ENCODE measurements at regions not wholly inside any gene's neighbourhood (a gene's known extent, or its start where the extent isn't known, plus 50 kb on each side); places are given as distances from the start of the nearest gene placed in this dataset.
"Not testable (repeated sequence)": the region's sequence is repeated elsewhere in the genome, so short reads cannot be mapped to it uniquely, and the experiment has no call there.

DNA sequence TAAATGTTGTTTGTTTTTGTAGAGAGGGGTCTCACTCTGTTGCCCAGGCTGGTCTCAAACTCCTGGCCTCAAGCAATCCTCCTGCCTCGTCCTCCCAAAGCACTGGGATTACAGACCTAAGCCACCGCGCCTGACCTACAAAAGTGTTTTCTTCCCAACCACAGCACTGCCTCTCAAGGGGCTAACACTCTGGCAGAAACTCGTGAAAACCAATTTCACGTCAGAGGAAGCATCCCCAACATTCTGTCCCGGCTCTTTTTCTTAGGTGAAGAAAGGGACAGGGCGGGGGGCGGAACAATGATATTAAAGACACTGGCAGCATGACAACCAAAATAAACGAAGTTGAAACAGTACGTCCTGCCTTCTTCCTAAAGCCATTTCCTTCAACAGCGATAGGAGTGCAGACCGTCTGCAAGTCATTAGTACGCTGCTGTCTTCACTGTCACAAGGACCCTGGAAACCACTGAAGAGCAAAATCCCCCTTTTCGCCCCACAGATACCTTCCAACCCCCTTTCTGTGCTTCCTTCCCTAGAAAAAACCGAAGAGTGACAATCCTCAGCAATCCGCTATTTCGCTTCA is 79.5 kb upstream of the NBPF20 start:
- H3K4me1 ChIP-seq; H3K36me3 ChIP-seq; H3K27ac ChIP-seq; DNase-seq (ENCODE audit: low spot score); H3K4me3 ChIP-seq; H3K27me3 ChIP-seq; H3K9me3 ChIP-seq: not testable (repeated sequence)

DNA sequence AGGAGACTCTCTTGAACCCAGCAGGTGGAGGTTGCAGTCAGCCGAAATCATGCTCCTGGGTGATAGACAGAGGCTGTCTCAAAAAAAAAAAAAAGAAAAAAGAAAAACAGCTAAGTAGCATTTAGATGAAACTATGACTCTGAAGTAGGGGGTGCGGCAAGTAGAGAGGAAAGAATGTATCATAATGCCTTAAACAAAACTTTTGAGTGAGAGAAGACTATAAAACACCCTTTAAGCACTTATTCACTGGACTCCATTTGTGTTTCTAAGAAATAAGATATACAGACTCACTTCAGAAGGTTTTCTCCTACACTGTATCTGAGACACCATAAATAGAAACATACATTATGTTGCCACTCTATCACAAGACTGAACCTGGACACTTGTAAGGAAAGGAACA is 78.9 kb upstream of the NBPF20 start:
- not testable (repeated sequence) for DNase-seq (ENCODE audit: low spot score); H3K27me3 ChIP-seq; H3K4me3 ChIP-seq

DNA sequence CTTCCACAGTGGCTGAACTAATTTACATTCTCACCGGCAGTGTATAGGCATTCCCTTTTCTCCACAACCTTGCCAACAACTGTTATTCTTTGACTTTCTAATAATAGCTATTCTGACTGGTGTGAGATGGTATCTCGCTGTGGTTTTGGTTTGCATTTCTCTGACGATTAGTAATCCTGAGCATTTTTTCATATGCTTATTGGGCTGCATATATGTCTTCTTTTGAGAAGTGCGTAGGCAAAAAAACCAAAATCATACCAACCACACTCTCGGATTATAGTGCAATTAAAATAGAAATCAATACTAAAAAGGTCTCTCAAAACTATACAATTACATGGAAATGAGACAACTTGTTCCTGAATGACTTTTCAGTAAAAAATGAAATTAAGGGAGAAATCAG is 74.8 kb upstream of the NBPF20 start:
- H3K4me3 ChIP-seq; H3K4me1 ChIP-seq; H3K36me3 ChIP-seq; H3K9me3 ChIP-seq; DNase-seq (ENCODE audit: low spot score); H3K27ac ChIP-seq; H3K27me3 ChIP-seq: not testable (repeated sequence)

More for the DNA sequence above, 78.9 kb upstream of the NBPF20 start:
- not testable (repeated sequence) for H3K4me1 ChIP-seq, H3K9me3 ChIP-seq, H3K36me3 ChIP-seq, H3K27ac ChIP-seq

DNA sequence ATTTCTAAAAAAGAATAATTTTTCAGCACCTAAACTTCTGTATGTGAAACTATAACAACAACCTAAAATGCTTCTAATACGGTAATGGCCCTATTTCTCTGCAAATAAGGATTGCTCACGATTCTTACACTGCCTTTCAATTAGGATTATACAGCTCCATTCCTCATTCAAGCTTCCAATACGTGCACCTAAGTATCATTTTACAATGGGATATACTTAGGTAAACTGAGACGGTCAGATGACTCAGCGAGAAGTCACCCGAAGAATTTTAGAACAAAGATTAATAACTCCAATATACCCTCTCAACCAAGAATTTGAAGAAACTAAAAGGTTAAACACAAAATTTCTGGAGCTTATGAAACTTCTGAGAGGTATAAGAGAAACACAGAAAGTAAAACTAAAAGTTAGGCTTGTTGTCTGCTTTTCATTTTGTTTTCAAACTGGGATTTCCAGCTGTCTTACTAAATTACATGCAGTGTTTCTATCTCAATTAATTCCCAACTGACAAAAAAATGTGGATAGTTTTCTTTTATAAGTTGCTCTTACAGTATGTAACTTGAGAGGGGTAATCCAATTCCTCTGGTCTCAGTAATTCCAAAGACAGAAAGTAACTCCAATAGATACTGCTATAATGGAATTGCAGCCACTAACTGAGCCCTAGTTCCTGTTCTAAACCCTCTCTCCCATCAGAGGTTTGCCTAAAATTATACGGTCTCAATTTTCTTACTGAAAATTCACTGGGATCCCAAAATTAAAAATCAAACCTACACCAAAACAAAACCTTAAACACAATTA is 69.9 kb upstream of the NBPF20 start:
- H3K36me3 ChIP-seq; H3K4me3 ChIP-seq; H3K27ac ChIP-seq; H3K27me3 ChIP-seq; H3K9me3 ChIP-seq; DNase-seq (ENCODE audit: low spot score); H3K4me1 ChIP-seq: not testable (repeated sequence)

DNA sequence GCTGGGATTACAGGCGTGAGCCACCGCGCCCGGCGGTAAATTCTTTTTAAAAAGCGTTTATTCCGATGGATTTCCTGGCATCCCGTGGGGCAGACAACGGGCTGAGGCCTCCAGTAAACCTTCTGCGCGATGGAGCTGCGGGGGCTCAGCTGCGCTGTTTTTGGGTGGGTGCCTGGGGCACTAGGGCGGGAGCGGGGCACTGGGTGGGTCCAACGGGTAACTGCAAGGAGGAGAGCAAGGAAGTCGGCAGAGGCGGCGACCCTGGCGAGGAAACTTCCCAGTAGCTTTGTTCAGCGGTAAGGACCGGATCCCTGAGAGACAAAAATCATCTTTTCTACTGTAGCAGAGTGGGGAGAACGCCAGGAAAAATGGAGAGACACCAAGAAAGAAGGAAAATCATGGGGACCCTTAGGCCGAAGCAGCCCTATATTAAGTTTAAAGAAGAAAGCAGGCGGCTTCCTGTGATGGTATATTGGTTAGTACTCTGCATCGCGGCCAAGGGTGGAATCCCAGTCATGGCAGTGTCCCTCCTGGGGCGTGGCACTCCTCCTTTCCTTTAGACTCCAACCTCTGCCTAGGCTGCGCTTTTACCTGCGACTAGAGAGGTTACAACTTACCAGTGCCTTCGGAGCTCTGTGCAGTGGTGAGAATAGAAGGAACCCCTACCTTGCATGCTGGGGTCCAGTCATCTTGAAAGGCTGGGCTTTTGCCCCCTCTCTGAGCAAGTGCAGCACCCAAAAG is 63.0 kb upstream of the NBPF20 start:
- not testable (repeated sequence) for H3K27me3 ChIP-seq; H3K4me1 ChIP-seq; H3K27ac ChIP-seq; DNase-seq (ENCODE audit: low spot score); H3K4me3 ChIP-seq; H3K9me3 ChIP-seq; H3K36me3 ChIP-seq

DNA sequence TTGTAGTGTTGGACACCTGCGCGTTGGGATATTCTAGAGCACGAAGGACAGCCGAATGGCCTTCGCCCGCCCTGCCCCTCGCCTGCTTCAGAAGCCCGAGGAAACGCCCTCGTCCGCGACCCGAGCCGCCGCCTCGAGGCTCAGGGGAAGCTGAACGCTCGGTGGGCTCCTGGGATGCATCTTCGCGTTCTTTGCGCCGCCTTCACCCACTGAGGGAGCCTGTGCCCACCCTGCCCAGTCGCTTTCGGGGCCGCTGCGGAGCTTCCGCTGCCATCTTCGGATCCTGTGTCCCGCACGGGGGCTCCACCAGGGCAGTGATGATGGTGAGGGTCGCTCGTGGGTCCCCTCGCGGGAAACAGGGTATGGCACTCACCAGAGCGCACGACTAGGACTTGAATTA is 61.8 kb upstream of the NBPF20 start:
- not testable (repeated sequence) for H3K27me3 ChIP-seq; H3K9me3 ChIP-seq; H3K4me1 ChIP-seq; DNase-seq (ENCODE audit: low spot score); H3K36me3 ChIP-seq; H3K27ac ChIP-seq
- peak overlapping the region in 1 of 2 donors; percentile 30 for H3K4me3 ChIP-seq

DNA sequence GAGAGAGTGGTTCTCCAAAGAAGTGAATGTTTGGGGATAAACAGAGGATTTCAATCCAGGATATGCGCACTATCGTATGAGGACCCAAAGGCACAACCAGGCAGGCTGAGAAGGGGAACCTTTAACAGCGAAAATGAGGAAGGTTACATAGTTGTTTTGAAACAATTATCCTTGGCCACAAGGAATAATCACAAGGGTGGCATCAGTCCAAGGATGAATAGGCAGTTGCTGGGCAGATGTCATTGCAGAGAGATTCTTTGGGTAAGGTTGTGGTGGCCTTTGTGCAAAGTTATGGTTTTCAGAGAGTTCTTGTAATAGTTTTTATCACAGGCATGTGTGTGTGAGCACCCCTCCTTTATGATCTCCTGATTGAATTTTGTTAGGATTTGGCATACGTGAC is 58.9 kb upstream of the NBPF20 start:
- not testable (repeated sequence) for H3K27ac ChIP-seq; DNase-seq (ENCODE audit: low spot score); H3K4me1 ChIP-seq; H3K36me3 ChIP-seq; H3K9me3 ChIP-seq; H3K27me3 ChIP-seq; H3K4me3 ChIP-seq

DNA sequence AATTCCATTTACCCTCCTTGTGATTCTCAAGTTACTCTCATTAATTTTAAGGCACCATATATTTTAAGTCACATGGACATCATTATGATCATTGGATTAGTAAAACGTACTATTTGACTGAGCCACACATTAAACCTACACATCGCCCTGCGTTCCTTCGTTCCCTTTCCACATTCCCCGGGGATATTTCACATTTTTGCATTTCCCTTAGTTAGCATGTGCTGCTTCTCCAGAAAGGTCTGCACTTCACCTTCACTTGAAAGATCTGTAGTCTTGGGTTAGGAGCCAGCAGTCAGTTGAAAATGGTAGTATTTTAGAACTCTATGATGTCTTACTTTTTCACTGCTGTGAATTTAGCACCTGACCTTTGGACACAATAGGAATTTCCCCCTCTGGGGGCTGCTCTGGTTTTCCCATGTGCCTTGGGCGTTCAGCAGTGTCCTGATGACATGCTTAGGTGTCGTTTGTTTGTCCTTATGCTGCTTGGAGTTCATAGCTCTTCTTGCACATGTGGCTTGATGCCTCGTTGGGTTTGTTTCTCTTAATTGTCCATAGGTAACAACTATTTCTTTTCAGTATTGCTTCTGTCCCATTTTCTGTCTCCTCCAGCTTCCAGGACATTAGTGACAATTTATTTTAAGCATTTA is 56.9 kb upstream of the NBPF20 start:
- not testable (repeated sequence) for H3K4me1 ChIP-seq; H3K36me3 ChIP-seq; H3K27me3 ChIP-seq; H3K9me3 ChIP-seq; H3K4me3 ChIP-seq; H3K27ac ChIP-seq; DNase-seq (ENCODE audit: low spot score)

DNA sequence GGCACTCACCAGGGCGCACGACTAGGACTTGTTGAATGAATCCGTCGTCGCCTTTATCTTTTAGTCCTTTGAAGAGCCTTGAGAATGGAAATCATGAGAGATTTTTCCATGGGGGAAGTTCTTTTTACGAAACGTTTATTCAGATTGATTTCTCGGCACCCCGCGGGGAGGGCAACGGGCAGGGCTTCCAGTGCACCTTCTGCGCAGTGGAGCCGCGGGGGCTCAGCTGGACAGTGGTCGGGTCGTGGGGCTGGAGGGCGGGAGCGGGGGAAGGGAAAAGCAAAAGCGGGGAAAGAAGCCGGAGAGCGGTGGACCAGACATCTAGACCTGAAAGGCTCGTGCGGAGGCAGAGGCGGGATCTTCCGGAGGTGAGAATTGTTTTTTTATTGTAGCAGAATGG is 50.6 kb upstream of the NBPF20 start:
- H3K9me3 ChIP-seq; H3K36me3 ChIP-seq; DNase-seq (ENCODE audit: low spot score); H3K27me3 ChIP-seq; H3K27ac ChIP-seq; H3K4me1 ChIP-seq: not testable (repeated sequence)
- peak overlapping the region in 1 of 2 donors; percentile 24 for H3K4me3 ChIP-seq

DNA sequence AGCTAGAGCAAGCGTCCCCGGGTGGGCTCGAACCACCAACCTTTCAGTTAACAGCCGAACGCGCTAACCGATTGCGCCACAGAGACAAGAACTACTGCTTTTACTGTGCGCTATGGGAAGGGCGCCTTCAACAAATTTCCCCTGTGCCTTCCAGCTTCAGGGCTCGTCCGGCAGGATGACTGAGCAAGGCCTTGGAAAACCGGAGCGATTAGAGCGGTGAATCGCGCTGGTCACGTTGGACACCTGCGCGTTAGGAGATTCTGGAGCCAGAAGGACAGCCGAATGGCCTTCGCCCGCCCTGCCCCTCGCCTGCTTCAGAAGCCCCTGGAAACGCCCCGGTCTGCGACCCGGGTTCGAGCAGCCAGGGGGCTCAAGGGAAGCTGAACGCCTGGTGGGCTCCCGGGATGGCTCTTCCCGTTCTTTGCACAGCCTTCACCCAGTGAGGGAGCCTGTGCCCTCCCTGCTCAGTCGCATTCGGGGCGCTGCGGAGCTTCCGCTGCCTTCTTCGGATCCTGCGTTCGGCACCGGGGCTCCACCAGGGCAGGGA is 50.0 kb upstream of the NBPF20 start:
- H3K27me3 ChIP-seq; DNase-seq (ENCODE audit: low spot score); H3K9me3 ChIP-seq; H3K4me1 ChIP-seq; H3K27ac ChIP-seq; H3K36me3 ChIP-seq: not testable (repeated sequence)
- H3K4me3 ChIP-seq, result peak overlapping the region in 1 of 2 donors; percentile 24

Measured in right atrium auricular region (tissue), 2 donors.